Skin of body (tissue), 1 donor: ENCODE measurements at regions not wholly inside any gene's neighbourhood (a gene's known extent, or its start where the extent isn't known, plus 50 kb on each side); places are given as distances from the start of the nearest gene placed in this dataset.
"Not testable (repeated sequence)": the region's sequence is repeated elsewhere in the genome, so short reads cannot be mapped to it uniquely, and the experiment has no call there.

Experiments used
- DNase-seq: peaks from one replicate; lab custom pipeline; 2025; lab: John Stamatoyannopoulos, UW

DNA sequence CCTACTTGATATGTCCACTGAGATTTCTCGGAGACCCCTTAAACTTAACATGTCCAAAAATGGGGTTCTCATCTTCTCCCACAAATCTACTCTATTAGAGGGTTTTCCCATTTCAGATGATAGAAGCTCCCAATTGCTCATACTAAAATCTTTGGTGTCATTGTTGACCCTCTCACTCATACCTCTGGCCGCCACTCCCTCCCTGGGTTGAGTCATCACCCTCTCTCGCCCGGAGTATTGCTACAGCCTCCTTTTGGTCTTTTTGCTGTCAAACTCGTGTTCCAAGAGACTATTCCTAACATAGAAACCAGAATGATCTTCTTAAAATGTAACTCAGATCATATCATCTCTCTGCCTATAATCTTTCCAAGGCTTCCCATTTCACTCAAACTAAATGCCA is 91.0 kb upstream of the GNAQ start:
- no peak for DNase-seq

DNA sequence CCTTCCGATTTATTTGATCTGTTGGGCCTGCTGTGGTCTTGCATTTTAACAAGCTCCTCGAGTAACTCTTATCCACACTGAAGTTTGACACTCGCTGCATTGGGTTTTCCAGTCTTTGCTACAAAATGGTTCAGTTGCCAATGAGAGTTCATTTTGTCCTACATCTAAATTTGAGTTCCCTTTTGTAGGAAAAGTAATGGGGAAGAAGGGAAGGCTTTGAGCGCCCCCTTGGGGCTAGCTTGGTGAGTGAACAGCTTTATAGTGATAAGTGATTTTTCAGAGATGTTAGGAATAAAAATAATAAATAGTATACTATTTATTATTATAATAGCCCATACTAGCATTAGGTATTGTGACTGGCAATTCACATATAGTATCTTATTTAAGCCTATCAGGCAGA is 89.9 kb upstream of the GNAQ start:
- no peak for DNase-seq

DNA sequence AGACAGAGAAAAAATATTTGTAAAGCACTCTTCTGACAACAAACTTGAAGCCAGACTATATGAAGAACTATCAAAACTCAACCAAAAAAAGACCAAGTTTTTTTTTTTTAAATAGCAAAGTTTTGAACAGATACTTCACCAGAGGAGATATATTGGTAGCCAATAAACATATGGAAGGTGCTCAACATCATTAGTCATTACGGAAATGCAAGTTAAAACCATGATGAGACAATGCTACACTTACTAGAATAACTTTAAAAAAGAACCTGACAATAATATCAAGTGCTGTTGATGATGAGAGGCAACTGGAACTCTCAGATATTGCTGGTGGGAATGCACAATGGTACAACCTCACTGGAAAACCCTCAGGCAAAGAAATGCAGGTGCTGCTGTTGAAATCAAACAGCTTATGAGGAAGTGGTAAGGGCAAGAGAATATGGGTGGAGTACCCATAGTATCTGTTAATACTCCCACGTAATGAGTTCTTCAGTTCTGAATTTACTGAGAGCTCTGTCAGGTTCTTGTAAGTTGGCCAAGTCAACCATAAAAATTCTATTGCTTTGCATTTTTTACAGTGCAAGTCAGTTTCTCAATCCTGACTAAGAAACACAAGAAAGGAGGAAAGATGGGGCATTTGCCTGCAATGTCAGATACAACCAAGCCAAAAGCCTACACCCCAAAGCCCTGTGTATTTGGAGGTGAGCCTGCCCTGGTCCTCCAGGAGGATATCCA is 87.3 kb upstream of the GNAQ start:
- DNase-seq, result no peak

DNA sequence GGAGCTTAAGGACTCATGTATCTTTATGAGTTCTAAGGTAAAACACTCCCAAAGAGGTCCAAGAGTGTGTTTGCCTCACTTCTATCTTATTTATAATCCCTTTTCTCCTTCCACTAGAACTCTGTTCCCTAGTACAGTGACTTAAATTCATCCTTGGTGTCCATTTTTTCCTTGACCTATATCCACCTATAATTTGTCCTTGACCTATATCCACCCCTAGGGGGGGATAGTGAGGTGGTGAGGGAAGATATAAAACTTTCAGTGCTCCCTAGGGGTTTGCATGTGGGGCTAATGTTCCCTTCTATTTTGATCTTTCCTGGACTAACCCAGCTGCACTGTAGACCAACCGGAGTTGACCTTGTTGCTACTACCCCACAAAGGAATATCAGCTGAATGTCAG is 83.5 kb upstream of the GNAQ start:
- no peak for DNase-seq

DNA sequence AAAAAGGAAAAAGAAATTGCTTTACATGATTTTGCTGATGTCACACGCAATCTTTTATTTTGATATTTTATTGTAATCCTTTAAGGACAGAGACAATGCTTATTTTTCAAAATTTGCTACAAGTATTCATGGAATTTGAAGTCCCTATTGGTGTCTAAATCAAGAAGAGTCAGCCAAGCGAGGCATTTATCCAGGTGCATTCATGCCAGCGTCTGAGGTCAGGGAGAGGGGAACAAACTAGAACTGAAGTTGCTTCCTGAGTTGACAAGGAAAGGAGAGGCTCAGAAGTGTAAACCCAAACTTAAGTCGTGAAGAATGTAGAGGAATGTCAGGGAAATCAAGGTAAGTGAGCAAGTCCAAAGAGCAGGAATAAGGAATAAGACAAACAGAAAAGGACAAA is 83.0 kb upstream of the GNAQ start:
- DNase-seq, result no peak

- DNase-seq, result no peak
Observed at GRCh38 chr9:78112406-78112805, 80.8 kb upstream of the GNAQ start.

- no peak for DNase-seq
Observed at GRCh38 chr9:78112004-78112403, 80.4 kb upstream of the GNAQ start.

DNA sequence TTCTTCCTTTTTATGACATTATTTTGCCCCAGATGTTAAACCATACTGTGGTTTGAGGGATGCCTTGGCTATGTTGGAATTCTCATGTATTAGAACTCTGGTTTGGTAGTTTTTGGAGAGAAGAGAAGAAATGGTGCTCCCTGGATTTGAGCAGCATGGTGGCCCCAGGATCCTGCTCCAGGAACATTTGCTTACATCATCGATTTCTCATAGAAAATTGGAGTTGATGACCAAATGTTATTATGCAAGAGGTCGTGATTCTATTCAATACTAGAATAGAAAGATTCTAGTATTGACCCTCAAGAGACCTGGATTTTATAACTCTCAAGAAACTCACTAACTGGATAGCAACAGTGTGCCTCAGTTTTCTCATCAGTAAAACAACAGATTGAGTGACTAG is 77.5 kb upstream of the GNAQ start:
- DNase-seq, result no peak

- not testable (repeated sequence) for DNase-seq
Observed at GRCh38 chr9:78106586-78106985, 75.0 kb upstream of the GNAQ start.

DNA sequence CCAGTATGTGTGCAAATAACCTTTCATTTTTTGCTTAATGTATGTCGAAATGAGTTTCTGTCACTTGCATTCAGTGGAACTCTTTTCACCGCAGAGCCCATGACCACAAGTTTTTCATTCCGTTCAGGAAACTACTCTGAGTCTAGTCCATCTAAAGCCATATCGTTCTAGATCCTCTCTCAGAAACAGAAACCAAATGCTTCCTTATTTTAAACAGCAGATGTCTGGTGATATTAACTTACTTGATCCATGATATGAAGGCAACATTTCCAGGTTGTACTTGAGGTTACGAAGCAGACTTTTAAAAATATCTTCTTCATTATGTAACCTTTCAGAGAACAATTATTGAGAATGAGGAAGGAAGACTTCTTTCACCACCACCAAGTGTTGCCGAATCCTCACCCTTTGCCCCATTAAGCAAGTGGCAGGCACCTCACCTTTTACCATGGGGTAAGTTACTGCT is 72.4 kb upstream of the GNAQ start:
- no peak for DNase-seq

DNA sequence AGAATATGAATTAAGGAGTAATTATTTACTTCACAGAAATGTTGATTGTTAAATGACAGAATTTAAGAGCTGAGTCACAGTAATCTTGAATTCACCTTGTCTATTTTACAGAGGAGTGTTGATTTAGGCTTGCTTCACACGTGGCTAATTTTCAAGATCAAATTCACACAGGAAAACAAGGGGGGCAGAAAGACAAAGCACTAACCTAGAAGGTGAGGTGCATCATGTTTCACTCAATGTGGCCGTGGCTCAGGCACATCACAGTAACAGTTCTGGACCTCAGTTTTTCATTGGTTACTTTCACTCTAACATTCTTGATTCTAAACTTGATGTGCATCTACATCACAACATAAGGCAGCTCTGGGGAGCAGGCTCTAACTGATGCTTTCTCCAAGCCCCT is 69.6 kb upstream of the GNAQ start:
- no peak for DNase-seq

GRCh38 chr9:78097541-78097940 is 65.9 kb upstream of the GNAQ start:
- no peak for DNase-seq

DNA sequence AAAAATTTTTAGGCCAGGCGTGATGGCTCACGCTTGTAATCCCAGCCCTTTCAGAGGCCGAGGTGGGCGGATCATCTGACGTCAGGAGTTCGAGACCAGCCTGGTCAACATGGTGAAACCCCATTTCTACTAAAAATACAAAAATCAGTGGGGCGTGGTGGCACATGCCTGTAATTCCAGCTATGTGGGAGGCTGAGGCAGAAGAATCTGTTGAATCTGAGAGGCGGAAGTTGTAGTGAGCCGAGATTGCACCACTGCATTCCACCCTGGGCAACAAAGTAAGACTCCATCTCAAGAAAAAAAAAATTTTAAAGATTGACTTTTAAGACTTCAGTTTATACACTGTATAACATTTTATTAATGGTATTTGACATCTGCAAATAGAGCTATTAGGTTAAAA is 60.1 kb upstream of the GNAQ start:
- DNase-seq, result no peak

GRCh38 chr9:78089111-78089510 is 57.5 kb upstream of the GNAQ start:
- DNase-seq, result no peak

DNA sequence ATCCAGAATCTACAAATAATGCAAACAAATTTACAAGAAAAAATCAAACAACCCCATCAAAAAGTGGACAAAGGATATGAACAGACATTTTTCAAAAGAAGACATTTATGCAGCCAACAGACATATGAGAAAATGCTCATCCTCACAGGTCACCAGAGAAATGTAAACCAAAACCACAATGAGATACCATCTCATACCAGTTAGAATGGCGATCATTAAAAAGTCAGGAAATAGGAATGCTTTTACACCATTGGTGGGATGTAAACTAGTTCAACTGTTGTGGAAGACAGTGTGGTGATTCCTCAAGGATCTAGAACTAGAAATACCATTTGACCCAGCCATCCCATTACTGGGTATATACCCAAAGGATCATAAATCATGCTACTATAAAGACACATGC is 56.6 kb upstream of the GNAQ start:
- DNase-seq, result not testable (repeated sequence)
